ENCODE measurements at regions not wholly inside any gene's neighbourhood (a gene's known extent, or its start where the extent isn't known, plus 50 kb on each side); places are given as distances from the start of the nearest gene placed in this dataset.

- peaks cover 21% of the 10 kb centered on the region for H3K4me1 Mint-ChIP-seq (ENCODE audit: low read depth)
- H3K9me3 Mint-ChIP-seq (ENCODE audit: low read depth): no peaks in the 10 kb centered on the region
- no peak overlapping the region for H3K4me3 Mint-ChIP-seq (ENCODE audit: low read depth)
- no peak overlapping the region for H3K27ac Mint-ChIP-seq
- TF ChIP-seq CTCF (IDR thresholded peaks at IDR 0.05; ENCODE audit: unreplicated experiment): no peak
- no peak for DNase-seq (ENCODE audit: low spot score, unreplicated experiment)
- H3K27me3 Mint-ChIP-seq: peaks cover 41% of the 10 kb centered on the region
- no peaks in the 10 kb centered on the region for H3K36me3 Mint-ChIP-seq (ENCODE audit: insufficient read depth)
Measured at GRCh38 chr6:168152306-168152963, 73.4 kb upstream of the FRMD1 start.

GRCh38 chr6:168150551-168151320 is 71.7 kb upstream of the FRMD1 start:
- peaks cover 18% of the 10 kb centered on the region for H3K4me1 Mint-ChIP-seq (ENCODE audit: low read depth)
- H3K4me3 Mint-ChIP-seq (ENCODE audit: low read depth): no peak overlapping the region
- peak; percentile 71 for TF ChIP-seq CTCF (IDR thresholded peaks at IDR 0.05; ENCODE audit: unreplicated experiment)

GRCh38 chr6:168149015-168149414 is 70.0 kb upstream of the FRMD1 start:
- DNase-seq (ENCODE audit: low spot score, unreplicated experiment): no peak
- Mint-ChIP-seq H3K27me3 (peaks cover 35% of the 10 kb centered on the region), H3K27ac (no peak overlapping the region), H3K36me3 (ENCODE audit: insufficient read depth) (no peaks in the 10 kb centered on the region), H3K4me1 (ENCODE audit: low read depth) (peaks cover 14% of the 10 kb centered on the region), H3K4me3 (ENCODE audit: low read depth) (no peak overlapping the region), H3K9me3 (ENCODE audit: low read depth) (peaks cover 9% of the 10 kb centered on the region)
- no peak for TF ChIP-seq CTCF (IDR thresholded peaks at IDR 0.05; ENCODE audit: unreplicated experiment)

More at GRCh38 chr6:168150551-168151320, 71.7 kb upstream of the FRMD1 start:
- H3K27me3 Mint-ChIP-seq: peaks cover 38% of the 10 kb centered on the region
- no peaks in the 10 kb centered on the region for H3K9me3 Mint-ChIP-seq (ENCODE audit: low read depth)
- H3K36me3 Mint-ChIP-seq (ENCODE audit: insufficient read depth): no peaks in the 10 kb centered on the region
- no peak overlapping the region for H3K27ac Mint-ChIP-seq
- DNase-seq (ENCODE audit: low spot score, unreplicated experiment): no peak

- Mint-ChIP-seq H3K4me1 (ENCODE audit: low read depth) (peaks cover 15% of the 10 kb centered on the region), H3K4me3 (ENCODE audit: low read depth) (no peak overlapping the region), H3K36me3 (ENCODE audit: insufficient read depth) (no peaks in the 10 kb centered on the region), H3K27me3 (peaks cover 34% of the 10 kb centered on the region), H3K27ac (no peak overlapping the region), H3K9me3 (ENCODE audit: low read depth) (peaks cover 9% of the 10 kb centered on the region)
- TF ChIP-seq CTCF (IDR thresholded peaks at IDR 0.05; ENCODE audit: unreplicated experiment): no peak
- DNase-seq (ENCODE audit: low spot score, unreplicated experiment): no peak
Measured at GRCh38 chr6:168148231-168148849, 69.3 kb upstream of the FRMD1 start.

GRCh38 chr6:168147205-168147738 is 68.3 kb upstream of the FRMD1 start:
- DNase-seq (ENCODE audit: low spot score, unreplicated experiment): no peak
- H3K9me3 Mint-ChIP-seq (ENCODE audit: low read depth): peaks cover 9% of the 10 kb centered on the region
- no peak overlapping the region for H3K4me3 Mint-ChIP-seq (ENCODE audit: low read depth)
- peaks cover 21% of the 10 kb centered on the region for H3K4me1 Mint-ChIP-seq (ENCODE audit: low read depth)
- no peaks in the 10 kb centered on the region for H3K36me3 Mint-ChIP-seq (ENCODE audit: insufficient read depth)
- TF ChIP-seq CTCF (IDR thresholded peaks at IDR 0.05; ENCODE audit: unreplicated experiment): no peak
- peaks cover 27% of the 10 kb centered on the region for H3K27me3 Mint-ChIP-seq
- H3K27ac Mint-ChIP-seq: no peak overlapping the region
